ENCODE measurements at regions not wholly inside any gene's neighbourhood (a gene's known extent, or its start where the extent isn't known, plus 50 kb on each side); places are given as distances from the start of the nearest gene placed in this dataset.
A peak's percentile ranks its signal among the peaks of the same experiment; 100 is the strongest.
"Not testable (repeated sequence)": the region's sequence is repeated elsewhere in the genome, so short reads cannot be mapped to it uniquely, and the experiment has no call there.

- no peak for DNase-seq (ENCODE audit: low spot score)
- FAIRE-seq = no peak
These were observed 96.2 kb upstream of the KLHL13 start for GRCh38 chrX:118212817-118213183.

- no peak for DNase-seq (ENCODE audit: low spot score)
- FAIRE-seq = no peak
These were observed 98.7 kb upstream of the KLHL13 start for GRCh38 chrX:118215346-118215745.

DNA sequence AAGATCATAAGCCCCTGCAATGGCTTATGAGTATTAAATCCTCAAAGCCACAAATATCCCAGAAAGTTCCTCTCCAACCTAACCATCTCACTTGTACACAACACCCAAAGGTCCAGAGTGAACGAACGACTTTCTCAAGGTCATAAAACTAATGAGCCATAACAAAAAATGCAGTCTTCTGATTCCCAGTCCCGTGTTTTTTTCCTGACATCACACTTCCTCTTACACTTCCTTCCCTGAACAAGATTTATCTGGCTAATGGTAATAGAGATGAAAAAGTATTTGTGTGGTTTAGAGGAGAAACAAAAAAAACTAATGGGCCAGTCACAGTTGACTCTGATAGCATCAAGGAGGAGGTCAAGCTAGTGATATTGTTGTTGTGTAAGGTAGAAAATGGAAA is 99.5 kb upstream of the KLHL13 start:
- peak; percentile 95 for FAIRE-seq
- peak; percentile 60 for DNase-seq (ENCODE audit: low spot score)

DNA sequence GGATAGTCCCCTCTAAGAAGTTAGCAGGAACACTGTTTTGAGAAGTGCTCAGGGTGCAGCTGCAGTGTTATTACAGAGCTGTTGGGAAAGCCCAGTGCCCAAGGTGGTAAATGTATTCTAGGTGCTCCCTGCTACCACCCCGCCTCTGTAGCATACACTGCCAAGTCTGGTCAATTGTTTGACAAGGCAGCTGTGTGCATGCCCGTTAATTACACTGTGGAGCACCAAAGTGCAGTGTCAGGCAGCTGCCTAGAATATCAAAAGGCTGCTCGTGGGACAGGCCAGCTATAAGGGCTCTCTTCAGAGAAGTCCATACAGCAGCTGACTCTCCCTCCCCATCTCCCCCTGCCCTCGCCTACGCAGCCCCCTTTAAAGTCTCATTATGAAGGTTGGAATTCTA is 99.9 kb upstream of the KLHL13 start:
- DNase-seq (ENCODE audit: low spot score) (no peak), FAIRE-seq (no peak)

DNA sequence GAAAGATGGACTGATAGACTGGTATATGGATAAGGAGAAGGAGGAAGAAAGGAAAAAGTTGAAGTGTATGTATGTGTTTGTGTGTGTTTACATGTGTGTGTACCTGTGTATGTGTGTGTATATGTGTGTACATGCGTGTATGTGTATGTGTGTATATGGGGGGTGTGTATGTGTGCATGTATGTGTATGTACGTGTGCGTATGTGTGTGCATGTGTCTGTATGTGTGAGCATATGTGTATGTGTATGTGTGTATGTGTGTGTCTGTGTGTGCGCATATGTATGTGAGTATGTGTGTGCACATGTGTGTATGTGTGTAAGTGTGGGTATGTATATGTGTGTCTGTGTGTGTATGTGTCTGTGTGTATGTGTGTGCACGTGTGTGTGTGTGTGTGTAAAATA is 101.5 kb upstream of the KLHL13 start:
- FAIRE-seq (no peak), DNase-seq (ENCODE audit: low spot score) (no peak)

GRCh38 chrX:118218940-118219339 is 102.3 kb upstream of the KLHL13 start:
- DNase-seq (ENCODE audit: low spot score) (no peak), FAIRE-seq (no peak)

DNA sequence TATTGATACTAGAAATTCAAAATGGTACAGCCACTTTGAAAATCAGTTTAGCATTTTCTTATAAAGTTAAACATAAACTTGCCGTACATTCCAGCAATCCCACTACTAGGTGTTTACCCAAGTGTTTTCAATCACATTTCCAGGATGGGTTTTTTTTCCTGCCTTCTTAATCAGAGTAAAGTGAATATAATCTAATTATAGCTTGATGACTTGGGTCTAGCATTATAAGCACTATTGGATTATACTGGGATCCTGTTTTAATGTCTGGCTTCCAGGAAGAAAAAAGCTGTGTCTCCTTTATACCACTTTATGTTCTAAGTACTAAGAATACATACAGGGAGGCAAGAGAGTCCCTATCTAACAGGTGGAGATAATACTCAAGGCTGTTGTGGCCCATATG is 103.3 kb upstream of the KLHL13 start:
- no peak for FAIRE-seq

GRCh38 chrX:118220509-118220908 is 103.9 kb upstream of the KLHL13 start:
- DNase-seq (ENCODE audit: low spot score) (no peak), FAIRE-seq (no peak)

More for the DNA sequence above, 103.3 kb upstream of the KLHL13 start:
- no peak for DNase-seq (ENCODE audit: low spot score)

GRCh38 chrX:118221270-118221669 is 104.7 kb upstream of the KLHL13 start:
- no peak for DNase-seq (ENCODE audit: low spot score)
- FAIRE-seq = no peak

GRCh38 chrX:118221733-118222132 is 105.1 kb upstream of the KLHL13 start:
- no peak for FAIRE-seq
- DNase-seq (ENCODE audit: low spot score) = no peak

DNA sequence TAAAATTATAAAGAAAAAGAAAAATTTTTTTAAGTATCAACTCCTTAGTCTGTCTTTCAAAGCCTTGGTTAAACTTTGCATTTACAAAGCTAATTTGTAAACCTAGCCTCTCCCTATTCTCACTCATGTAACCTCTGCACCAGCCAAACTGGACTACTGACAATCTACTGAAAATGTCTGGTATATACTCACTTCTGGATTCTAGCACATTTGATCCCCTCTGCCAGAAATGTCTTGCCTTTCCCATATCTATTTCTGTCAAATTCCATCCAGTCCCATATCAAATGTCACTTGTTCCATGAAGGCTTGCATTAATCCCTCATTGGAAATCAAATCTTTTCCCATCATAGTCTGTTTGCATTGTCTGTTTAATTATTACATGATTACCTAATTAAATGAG is 105.8 kb upstream of the KLHL13 start:
- no peak for FAIRE-seq

GRCh38 chrX:118225711-118226428 is 109.3 kb upstream of the KLHL13 start:
- no peak for DNase-seq (ENCODE audit: low spot score)

More for the DNA sequence above, 105.8 kb upstream of the KLHL13 start:
- DNase-seq (ENCODE audit: low spot score) = no peak

DNA sequence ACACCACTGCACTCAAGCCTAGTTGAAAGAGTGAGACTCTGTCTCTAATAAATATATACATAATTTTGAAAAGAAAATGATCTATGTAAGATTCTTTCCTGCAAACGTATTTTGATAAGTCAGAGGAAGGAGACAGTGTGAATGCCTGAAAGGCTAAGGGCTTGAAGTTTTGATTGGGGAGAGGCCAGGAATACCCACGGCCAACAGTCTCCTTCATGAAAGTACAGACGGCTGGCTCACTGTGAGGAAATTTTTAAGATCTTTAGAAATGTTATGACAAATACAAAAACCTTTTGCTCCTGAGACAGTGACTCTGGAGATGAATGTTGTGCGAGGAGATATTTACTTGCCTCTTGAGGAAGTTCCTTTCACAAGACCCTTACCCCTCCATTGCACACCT is 111.4 kb upstream of the KLHL13 start:
- FAIRE-seq (no peak), DNase-seq (ENCODE audit: low spot score) (no peak)

More at GRCh38 chrX:118225711-118226428, 109.3 kb upstream of the KLHL13 start:
- peak; percentile 82 for FAIRE-seq

DNA sequence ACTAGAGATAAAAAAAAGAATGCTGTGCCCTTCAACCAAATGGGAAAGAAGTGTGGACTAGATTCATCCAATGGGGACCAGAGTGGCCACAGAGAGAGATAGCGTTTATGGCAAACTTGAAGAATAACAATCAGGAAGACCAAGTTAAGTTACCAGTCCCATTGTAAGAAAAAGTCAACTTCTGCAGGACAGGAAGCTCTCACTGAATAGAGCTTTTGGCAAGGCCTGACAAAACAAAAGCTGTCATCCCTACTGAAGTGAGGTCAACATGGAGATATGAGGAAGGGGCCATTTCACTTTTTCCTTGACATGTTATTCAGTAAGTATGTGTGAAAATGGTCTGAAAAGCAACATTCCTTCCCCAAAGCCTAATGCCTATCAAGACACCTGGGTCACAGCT is 111.8 kb upstream of the KLHL13 start:
- no peak for FAIRE-seq

GRCh38 chrX:118231464-118231863 is 114.4 kb upstream of the WDR44 start:
- FAIRE-seq (no peak), DNase-seq (ENCODE audit: low spot score) (no peak)

More for the DNA sequence above, 111.8 kb upstream of the KLHL13 start:
- no peak for DNase-seq (ENCODE audit: low spot score)

DNA sequence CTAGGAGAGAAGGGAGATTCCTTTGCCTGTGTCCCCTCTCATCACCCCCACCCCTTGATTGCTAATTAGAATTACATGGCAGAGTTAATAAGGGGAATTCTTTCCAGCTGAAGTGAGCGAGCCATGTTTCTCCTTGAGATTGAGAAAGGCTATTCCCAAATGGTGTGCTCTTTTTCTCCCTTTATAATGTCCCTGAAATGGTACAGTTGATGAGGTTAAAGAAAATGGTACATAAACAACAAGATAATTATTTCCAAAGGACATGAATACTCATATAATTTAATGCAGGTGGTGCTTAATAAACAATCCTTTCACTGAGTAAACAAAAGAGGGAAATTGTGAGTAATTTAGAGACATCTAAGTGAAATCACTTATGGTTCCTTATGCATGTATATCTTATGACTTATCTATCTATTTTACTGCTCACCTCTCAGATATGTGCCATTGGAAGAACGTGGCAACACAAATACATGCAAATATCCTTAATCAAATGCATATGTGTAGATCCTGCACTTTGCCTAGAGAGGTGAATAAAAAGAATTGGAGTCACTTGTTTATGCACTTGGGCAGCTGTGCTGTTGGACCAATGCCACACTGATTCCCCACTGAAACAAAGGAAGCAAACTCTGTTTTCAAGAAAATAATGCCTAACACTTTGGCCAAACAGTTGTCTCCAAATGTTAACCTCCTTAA is 106.6 kb upstream of the WDR44 start:
- FAIRE-seq (no peak), DNase-seq (ENCODE audit: low spot score) (no peak)

DNA sequence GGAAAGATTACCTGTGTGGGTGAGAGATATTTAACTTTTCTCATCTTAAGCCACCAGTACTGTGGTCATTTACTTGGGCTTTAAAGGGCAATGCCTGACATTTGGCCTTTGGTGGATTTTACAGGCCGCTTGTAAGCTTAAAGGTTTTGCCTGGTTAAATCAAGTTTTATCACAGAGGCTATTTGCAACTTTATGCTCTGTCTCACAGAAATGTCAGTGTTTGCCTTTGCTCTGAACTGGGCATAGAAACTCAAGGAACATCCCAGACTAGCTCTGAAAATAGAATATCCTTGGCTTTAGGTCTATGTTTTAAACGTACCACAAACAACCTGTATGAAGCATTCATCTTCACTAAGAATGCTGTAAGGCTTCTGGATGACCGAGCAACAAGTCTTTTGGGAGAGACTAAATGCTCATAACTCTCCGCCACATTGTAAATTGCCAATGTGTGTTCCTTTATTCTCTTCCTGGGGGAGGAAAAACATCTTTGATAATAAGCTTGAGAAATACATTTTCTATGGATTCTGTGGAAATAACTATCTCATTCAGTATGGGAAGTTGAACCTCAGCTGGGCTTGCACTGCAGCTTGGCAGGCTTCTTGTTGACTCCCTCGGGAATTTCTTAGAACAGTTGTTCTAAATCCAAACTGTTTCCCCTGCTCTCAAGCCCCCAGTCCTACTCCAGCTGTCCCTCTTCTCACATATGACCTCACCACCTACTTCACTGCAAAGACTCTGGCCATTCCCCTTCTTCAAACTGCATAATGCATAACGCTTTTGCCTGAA is 105.8 kb upstream of the WDR44 start:
- DNase-seq (ENCODE audit: low spot score) (no peak), FAIRE-seq (no peak)

DNA sequence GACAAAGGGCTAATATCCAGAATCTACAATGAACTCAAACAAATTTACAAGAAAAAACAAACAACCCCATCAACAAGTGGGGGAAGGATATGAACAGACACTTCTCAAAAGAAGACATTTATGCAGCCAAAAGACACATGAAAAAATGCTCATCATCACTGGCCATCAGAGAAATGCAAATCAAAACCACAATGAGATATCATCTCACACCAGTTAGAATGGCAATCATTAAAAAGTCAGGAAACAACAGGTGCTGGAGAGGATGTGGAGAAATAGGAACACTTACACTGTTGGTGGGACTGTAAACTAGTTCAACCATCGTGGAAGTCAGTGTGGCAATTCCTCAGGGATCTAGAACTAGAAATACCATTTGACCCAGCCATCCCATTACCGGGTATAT is 98.9 kb upstream of the WDR44 start:
- not testable (repeated sequence) for DNase-seq (ENCODE audit: low spot score); FAIRE-seq

- FAIRE-seq = no peak
- DNase-seq (ENCODE audit: low spot score) = no peak
These were observed 96.8 kb upstream of the WDR44 start for GRCh38 chrX:118249146-118249545.

DNA sequence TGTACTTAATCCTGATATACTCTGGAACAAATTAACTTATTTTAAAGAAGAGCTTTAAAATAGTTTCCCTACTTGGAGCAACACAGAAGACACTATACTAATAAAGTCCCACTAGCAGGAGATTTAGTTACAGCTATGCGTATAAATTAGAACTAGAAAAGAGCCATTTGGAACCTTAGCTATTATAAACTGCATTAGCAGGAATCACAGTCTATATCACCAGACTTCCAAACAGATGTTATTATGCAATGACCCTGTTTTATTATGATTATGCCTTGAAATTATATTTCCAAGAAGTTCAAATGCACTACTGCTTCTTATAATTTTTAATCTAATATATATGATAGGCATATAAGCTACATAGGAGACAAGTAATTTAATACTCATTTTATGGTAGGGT is 95.5 kb upstream of the WDR44 start:
- FAIRE-seq (no peak), DNase-seq (ENCODE audit: low spot score) (no peak)

DNA sequence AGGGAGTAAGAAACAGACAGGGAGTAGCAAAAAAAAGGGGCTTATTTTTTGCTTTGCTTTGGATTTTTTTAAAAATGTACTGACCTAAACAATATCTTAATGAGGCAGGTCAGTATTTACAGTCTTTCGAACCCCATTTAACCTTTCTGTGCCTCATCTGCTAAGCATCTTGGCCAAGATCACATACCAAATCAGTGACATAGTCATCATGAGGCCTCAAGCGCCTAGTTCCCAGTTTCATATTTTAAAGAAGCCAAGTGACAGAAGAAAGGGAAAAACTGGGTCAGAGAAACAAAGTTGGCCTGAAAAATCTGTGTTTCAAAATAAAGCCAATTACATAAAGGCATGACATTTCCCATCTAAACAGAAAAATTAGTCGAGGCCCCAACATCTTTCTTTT is 94.6 kb upstream of the WDR44 start:
- no peak for FAIRE-seq
- DNase-seq (ENCODE audit: low spot score) = no peak

- no peak for DNase-seq (ENCODE audit: low spot score)
- no peak for FAIRE-seq
These were observed 92.9 kb upstream of the WDR44 start for GRCh38 chrX:118252967-118253366.

Measured in RCC 7860 (cell line).